ENCODE measurements at regions not wholly inside any gene's neighbourhood (a gene's known extent, or its start where the extent isn't known, plus 50 kb on each side); places are given as distances from the start of the nearest gene placed in this dataset.

DNA sequence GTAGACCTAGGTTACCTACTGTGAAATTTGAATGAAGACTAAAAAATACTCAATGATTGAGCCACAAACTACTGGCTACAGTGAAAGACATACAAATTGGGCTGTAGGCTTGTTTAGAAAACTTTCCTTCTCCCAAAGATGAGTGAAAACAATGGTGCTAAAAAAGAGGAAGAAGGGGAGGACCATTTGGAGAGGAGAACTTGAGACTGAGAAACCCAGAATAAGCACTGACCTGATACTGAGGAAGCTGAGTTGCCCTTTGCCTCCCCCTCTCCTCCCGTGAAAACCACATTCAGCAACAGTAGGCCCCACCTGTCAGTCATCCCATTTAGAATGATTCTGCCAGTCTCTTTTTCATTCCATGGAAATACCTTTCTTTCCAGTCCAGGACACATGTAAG lies 484.0 kb upstream of the TGFBR2 start:
- CTCF ChIA-PET = interaction anchor here (0.6 to 1.9 kb wide), 2 partner anchors 9 to 132 kb away, joined by 3 to 5 read pairs; no protein-coding TSS in a partner anchor
- intact Hi-C loops (cut with DNase I, micrococcal nuclease) = no loop called here
- no peak overlapping the region for H3K4me3 Mint-ChIP-seq
- ATAC-seq (no peak), DNase-seq (no peak)
- no peaks in the 10 kb centered on the region for H3K36me3 Mint-ChIP-seq (ENCODE audit: low read depth)
- no peaks in the 10 kb centered on the region for H3K4me1 Mint-ChIP-seq
- POLR2A ChIA-PET = no interaction called here
- H3K27ac Mint-ChIP-seq = no peak overlapping the region
- no peaks in the 10 kb centered on the region for H3K27me3 Mint-ChIP-seq
- H3K9me3 Mint-ChIP-seq (ENCODE audit: low read depth) = peaks cover 2% of the 10 kb centered on the region

DNA sequence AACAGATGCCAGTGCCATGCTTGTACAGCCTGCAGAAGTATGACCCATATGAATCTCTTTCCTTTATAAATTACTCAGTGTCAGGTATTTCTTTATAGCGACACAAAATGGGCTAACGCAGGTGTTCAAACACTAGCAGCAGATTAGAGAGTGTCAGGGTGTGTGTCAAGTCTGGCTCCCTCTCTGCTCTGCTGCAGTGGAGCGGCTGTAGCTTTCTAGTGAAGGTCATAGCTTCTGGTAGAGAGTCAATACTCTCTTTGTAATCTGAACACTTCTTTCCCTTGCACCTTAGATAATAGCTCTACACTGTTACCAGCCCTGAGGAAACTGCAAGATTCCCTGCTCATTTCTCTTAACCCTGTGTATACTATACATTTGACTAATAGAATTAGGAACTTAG lies 483.2 kb upstream of the TGFBR2 start:
- Mint-ChIP-seq H3K36me3 (ENCODE audit: low read depth) (no peaks in the 10 kb centered on the region), H3K27me3 (no peaks in the 10 kb centered on the region), H3K4me3 (no peak overlapping the region), H3K9me3 (ENCODE audit: low read depth) (peaks cover 6% of the 10 kb centered on the region), H3K4me1 (no peaks in the 10 kb centered on the region), H3K27ac (no peak overlapping the region)
- CTCF ChIA-PET = interaction anchor here (1.9 kb wide), 1 partner anchor 10 kb away, joined by 5 read pairs; no protein-coding TSS in a partner anchor
- DNase-seq = no peak
- POLR2A ChIA-PET = no interaction called here
- intact Hi-C loops (cut with DNase I, micrococcal nuclease) = no loop called here
- no peak for ATAC-seq

- Mint-ChIP-seq H3K4me1 (no peaks in the 10 kb centered on the region), H3K36me3 (ENCODE audit: low read depth) (no peaks in the 10 kb centered on the region), H3K27ac (no peak overlapping the region), H3K9me3 (ENCODE audit: low read depth) (peaks cover 8% of the 10 kb centered on the region), H3K27me3 (no peaks in the 10 kb centered on the region), H3K4me3 (no peak overlapping the region)
- intact Hi-C loops (cut with DNase I, micrococcal nuclease) = no loop called here
- CTCF ChIA-PET = interaction anchor here (1.9 kb wide), 1 partner anchor 10 kb away, joined by 5 read pairs; no protein-coding TSS in a partner anchor
- DNase-seq = no peak
- ATAC-seq = no peak
- POLR2A ChIA-PET = no interaction called here
Observed at GRCh38 chr3:30123755-30124154, 482.6 kb upstream of the TGFBR2 start.

DNA sequence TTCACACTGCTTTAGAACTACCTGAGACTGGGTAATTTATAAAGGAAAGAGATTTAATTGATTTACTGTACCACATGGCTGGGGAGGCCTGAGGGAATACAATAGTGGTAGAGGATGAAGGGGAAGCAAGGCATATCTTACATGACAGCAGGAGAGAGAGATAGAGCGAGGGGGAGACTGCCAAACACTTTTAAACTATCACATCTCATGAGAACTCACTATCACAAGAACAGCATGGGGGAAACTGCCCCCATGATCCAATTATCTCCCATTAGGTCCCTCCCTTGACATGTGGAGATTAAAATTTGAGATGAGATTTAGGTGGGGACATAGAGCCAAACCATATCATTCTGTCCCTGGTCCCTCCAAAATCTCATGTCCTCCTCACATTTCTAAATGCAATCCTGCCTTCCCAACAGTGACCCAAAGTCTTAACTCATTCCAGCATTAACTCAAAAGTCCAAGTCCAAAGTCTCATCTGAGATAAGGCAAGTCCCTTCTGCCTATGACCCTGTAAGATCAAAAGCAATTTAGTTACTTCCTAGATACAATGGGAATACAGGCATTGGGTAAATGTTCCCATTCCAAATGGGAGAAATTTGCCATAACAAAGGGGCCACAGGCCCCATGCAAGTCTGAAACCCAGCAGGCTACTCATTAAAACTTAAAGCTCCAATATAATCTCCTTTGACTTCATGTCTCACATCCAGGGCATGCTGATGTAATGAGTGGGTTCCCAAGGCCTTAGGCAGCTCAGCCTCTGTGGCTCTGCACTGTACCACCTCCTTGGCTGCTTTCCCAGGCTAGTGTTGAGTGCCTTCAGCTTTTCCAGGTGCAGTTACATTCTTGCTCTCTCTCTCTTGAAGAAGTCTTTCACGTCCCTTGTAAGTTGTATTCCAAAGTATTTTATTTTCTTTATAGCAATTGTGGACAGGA lies 481.7 kb upstream of the TGFBR2 start:
- Mint-ChIP-seq H3K27me3 (no peaks in the 10 kb centered on the region), H3K4me3 (no peak overlapping the region), H3K9me3 (ENCODE audit: low read depth) (peaks cover 8% of the 10 kb centered on the region), H3K36me3 (ENCODE audit: low read depth) (no peaks in the 10 kb centered on the region), H3K27ac (no peak overlapping the region), H3K4me1 (no peaks in the 10 kb centered on the region)
- intact Hi-C loops (cut with DNase I, micrococcal nuclease) = no loop called here
- ChIA-PET CTCF (interaction anchor here (1.1 to 1.9 kb wide), 2 partner anchors 11 to 12 kb away, joined by 3 to 5 read pairs; no protein-coding TSS in a partner anchor), POLR2A (no interaction called here)
- DNase-seq (no peak), ATAC-seq (no peak)

- no peak overlapping the region for H3K4me3 Mint-ChIP-seq
- no peaks in the 10 kb centered on the region for H3K4me1 Mint-ChIP-seq
- ChIA-PET CTCF (interaction anchor here (1.0 to 2.4 kb wide), 3 partner anchors 70 to 564 kb away, joined by 3 to 6 read pairs (median 5); no protein-coding TSS in a partner anchor), POLR2A (no interaction called here)
- intact Hi-C loops (cut with DNase I, micrococcal nuclease) = no loop called here
- H3K36me3 Mint-ChIP-seq (ENCODE audit: low read depth) = no peaks in the 10 kb centered on the region
- no peaks in the 10 kb centered on the region for H3K27me3 Mint-ChIP-seq
- H3K9me3 Mint-ChIP-seq (ENCODE audit: low read depth) = peaks cover 8% of the 10 kb centered on the region
- H3K27ac Mint-ChIP-seq = no peak overlapping the region
- ATAC-seq = no peak
- DNase-seq = no peak
Observed at GRCh38 chr3:30129765-30130164, 476.6 kb upstream of the TGFBR2 start.

DNA sequence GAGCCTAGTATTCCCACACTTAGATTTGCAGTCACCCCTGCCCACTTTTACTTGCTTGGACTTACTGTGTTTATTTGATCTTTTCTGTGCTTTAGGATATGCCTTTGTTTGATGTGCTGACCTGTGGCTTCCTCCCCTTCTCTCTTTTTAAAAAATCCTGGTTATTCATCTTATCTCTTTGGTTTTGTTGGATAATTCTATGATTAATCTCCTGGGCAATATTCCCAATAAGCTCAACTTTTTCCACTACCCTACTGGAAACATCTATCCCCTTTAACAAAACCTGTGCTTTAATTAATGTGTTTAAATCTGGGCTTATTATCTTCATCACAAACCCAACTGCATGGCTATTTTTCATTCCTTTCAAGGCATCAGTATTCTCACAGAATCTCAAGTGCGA lies 476.0 kb upstream of the TGFBR2 start:
- Mint-ChIP-seq H3K9me3 (ENCODE audit: low read depth) (peaks cover 8% of the 10 kb centered on the region), H3K36me3 (ENCODE audit: low read depth) (no peaks in the 10 kb centered on the region), H3K4me1 (no peaks in the 10 kb centered on the region), H3K27me3 (no peaks in the 10 kb centered on the region), H3K4me3 (no peak overlapping the region), H3K27ac (no peak overlapping the region)
- ATAC-seq (no peak), DNase-seq (no peak)
- ChIA-PET CTCF (interaction anchor here (1.0 to 2.4 kb wide), 3 partner anchors 69 to 563 kb away, joined by 3 to 6 read pairs (median 5); no protein-coding TSS in a partner anchor), POLR2A (no interaction called here)
- intact Hi-C loops (cut with DNase I, micrococcal nuclease) = no loop called here

DNA sequence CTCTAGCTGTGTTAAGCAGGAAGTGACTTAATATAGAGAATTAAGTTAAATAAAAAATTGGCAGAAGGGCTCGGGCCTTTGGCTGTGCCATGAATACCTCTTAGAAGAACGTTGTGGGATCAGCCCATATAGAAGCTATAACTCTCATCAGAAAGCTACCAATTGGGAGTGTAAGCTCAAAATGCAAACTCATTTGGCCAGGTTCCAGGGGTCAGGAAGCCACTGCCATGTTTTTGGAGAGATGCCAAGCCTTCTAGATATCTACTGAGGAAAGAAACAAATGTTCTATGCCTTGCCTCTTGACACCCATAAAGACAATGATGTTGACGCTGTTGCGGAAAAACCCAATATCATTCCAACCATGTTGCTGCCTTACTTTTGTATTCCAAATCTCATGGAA lies 475.2 kb upstream of the TGFBR2 start:
- no peak for DNase-seq
- Mint-ChIP-seq H3K4me1 (no peaks in the 10 kb centered on the region), H3K27ac (no peak overlapping the region), H3K4me3 (no peak overlapping the region), H3K9me3 (ENCODE audit: low read depth) (peaks cover 8% of the 10 kb centered on the region), H3K27me3 (no peaks in the 10 kb centered on the region), H3K36me3 (ENCODE audit: low read depth) (no peaks in the 10 kb centered on the region)
- ATAC-seq = no peak
- intact Hi-C loops (cut with DNase I, micrococcal nuclease) = no loop called here
- ChIA-PET POLR2A (no interaction called here), CTCF (no interaction called here)

- H3K27me3 Mint-ChIP-seq = no peaks in the 10 kb centered on the region
- no peaks in the 10 kb centered on the region for H3K4me1 Mint-ChIP-seq
- no peaks in the 10 kb centered on the region for H3K9me3 Mint-ChIP-seq (ENCODE audit: low read depth)
- CTCF ChIA-PET = interaction anchor here (0.6 kb wide), 1 partner anchor 996 kb away, joined by 3 read pairs; no protein-coding TSS in a partner anchor
- H3K36me3 Mint-ChIP-seq (ENCODE audit: low read depth) = no peaks in the 10 kb centered on the region
- H3K4me3 Mint-ChIP-seq = no peak overlapping the region
- DNase-seq (no peak), ATAC-seq (no peak)
- POLR2A ChIA-PET = interaction anchor here (0.6 kb wide), 1 partner anchor 30 kb away, joined by 9 read pairs; no protein-coding TSS in a partner anchor
- intact Hi-C loops (cut with DNase I, micrococcal nuclease) = no loop called here
- H3K27ac Mint-ChIP-seq = no peak overlapping the region
Observed at GRCh38 chr3:30135190-30135589, 471.2 kb upstream of the TGFBR2 start.

GRCh38 chr3:30139283-30139682 lies 467.1 kb upstream of the TGFBR2 start:
- Mint-ChIP-seq H3K36me3 (ENCODE audit: low read depth) (no peaks in the 10 kb centered on the region), H3K27ac (no peak overlapping the region), H3K27me3 (no peaks in the 10 kb centered on the region), H3K4me3 (no peak overlapping the region), H3K4me1 (no peaks in the 10 kb centered on the region), H3K9me3 (ENCODE audit: low read depth) (no peaks in the 10 kb centered on the region)
- ChIA-PET POLR2A (no interaction called here), CTCF (no interaction called here)
- DNase-seq (no peak), ATAC-seq (peak; percentile 19)
- intact Hi-C loops (cut with DNase I, micrococcal nuclease) = no loop called here

DNA sequence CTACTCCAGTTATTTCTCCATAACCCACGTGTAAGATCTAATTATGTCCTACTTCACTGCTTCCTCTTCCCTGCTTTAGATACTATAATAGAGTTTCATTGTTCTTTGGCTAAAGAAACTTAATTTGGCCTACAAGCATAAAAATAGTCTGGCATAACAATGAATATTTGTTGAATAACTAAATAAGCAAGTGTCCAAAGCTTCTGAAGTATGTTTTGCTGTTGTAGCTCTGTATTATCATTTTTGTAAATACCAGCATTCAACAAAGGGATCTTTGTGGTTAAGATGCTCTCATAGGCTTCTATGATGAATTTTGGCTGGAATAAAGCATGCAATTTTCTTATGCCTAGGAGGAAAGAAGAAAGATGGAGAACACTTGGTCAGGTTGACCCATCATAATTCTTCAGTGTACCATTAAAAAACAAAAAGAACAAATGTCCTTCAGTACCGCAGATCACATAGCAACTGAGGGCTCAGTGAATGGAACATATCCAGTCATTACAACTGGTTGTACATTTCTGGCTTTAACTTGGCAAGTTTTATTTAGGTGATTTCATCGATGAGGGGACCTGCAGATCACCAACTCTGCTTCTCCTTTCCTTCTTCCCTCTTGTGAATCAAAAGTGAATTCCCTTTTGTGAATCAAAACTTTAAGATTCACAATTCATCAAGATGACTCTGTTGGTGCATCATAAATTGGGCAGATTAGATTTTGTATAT lies 465.9 kb upstream of the TGFBR2 start:
- no peak overlapping the region for H3K4me3 Mint-ChIP-seq
- DNase-seq (no peak), ATAC-seq (no peak)
- ChIA-PET POLR2A (no interaction called here), CTCF (no interaction called here)
- H3K27ac Mint-ChIP-seq = no peak overlapping the region
- no peaks in the 10 kb centered on the region for H3K4me1 Mint-ChIP-seq
- H3K27me3 Mint-ChIP-seq = no peaks in the 10 kb centered on the region
- H3K36me3 Mint-ChIP-seq (ENCODE audit: low read depth) = no peaks in the 10 kb centered on the region
- intact Hi-C loops (cut with DNase I, micrococcal nuclease) = no loop called here
- no peaks in the 10 kb centered on the region for H3K9me3 Mint-ChIP-seq (ENCODE audit: low read depth)

DNA sequence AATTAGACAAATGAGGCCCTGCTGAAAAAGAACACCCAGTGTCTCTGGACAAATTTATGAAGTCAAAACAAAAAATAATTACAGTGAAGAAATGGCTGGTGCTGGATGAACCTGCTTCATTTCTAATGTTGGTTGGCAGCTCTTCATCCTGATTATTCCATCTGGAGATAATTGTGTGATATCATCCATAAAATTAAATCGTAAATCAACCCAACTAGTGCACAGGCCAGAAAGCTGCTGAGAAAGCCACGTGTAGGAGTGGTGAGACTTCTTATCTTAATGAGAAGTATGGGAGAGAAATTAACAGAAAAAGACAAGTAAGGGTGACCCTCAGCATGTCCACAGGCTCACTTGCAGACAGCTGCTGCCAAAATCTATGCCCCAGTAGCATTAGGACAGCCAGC lies 465.2 kb upstream of the TGFBR2 start:
- H3K4me3 Mint-ChIP-seq = no peak overlapping the region
- DNase-seq (no peak), ATAC-seq (no peak)
- ChIA-PET CTCF (no interaction called here), POLR2A (interaction anchor here (0.6 kb wide), 1 partner anchor 52 kb away, joined by 4 read pairs; no protein-coding TSS in a partner anchor)
- H3K4me1 Mint-ChIP-seq = no peaks in the 10 kb centered on the region
- H3K36me3 Mint-ChIP-seq (ENCODE audit: low read depth) = no peaks in the 10 kb centered on the region
- H3K27me3 Mint-ChIP-seq = no peaks in the 10 kb centered on the region
- H3K9me3 Mint-ChIP-seq (ENCODE audit: low read depth) = no peaks in the 10 kb centered on the region
- intact Hi-C loops (cut with DNase I, micrococcal nuclease) = no loop called here
- H3K27ac Mint-ChIP-seq = no peak overlapping the region

All from activated CD4-positive, alpha-beta T cell treated with anti-CD3 and anti-CD28 coated beads for 36 hours (primary cell).